BLaER1 (cell line): ENCODE measurements at regions not wholly inside any gene's neighbourhood (a gene's known extent, or its start where the extent isn't known, plus 50 kb on each side); places are given as distances from the start of the nearest gene placed in this dataset.

Source experiments
- H3K27ac ChIP-seq: shearing (Covaris generic); formaldehyde crosslinking; 2 replicates; pipeline ENCODE4 v1.8.1; 2022
- H3K27me3 ChIP-seq: shearing (Covaris generic); formaldehyde crosslinking; 2 replicates; pipeline ENCODE4 v1.8.1; 2022
- H3K36me3 ChIP-seq: shearing (Covaris generic); formaldehyde crosslinking; 2 replicates; pipeline ENCODE4 v1.8.1; 2022
- H3K4me1 ChIP-seq: shearing (Covaris generic); formaldehyde crosslinking; 2 replicates; pipeline ENCODE4 v1.8.1; 2022
- H3K4me2 ChIP-seq: shearing (Covaris generic); formaldehyde crosslinking; 2 replicates; pipeline ENCODE4 v1.8.1; 2022
- H3K4me3 ChIP-seq: shearing (Covaris generic); formaldehyde crosslinking; 2 replicates; pipeline ENCODE4 v1.8.1; 2022
- H3K9ac ChIP-seq: shearing (Covaris generic); formaldehyde crosslinking; 2 replicates; pipeline ENCODE4 v1.8.1; 2022
- H3K9me3 ChIP-seq: shearing (Covaris generic); formaldehyde crosslinking; 2 replicates; pipeline ENCODE4 v1.8.1; 2022
- H4K20me1 ChIP-seq: shearing (Covaris generic); formaldehyde crosslinking; 2 replicates; pipeline ENCODE4 v1.8.1; 2022
- Cebpa-rat ChIP-seq: shearing (Covaris generic); IDR thresholded peaks from 2 replicates; pipeline ENCODE4 v1.8.1; 2022

DNA sequence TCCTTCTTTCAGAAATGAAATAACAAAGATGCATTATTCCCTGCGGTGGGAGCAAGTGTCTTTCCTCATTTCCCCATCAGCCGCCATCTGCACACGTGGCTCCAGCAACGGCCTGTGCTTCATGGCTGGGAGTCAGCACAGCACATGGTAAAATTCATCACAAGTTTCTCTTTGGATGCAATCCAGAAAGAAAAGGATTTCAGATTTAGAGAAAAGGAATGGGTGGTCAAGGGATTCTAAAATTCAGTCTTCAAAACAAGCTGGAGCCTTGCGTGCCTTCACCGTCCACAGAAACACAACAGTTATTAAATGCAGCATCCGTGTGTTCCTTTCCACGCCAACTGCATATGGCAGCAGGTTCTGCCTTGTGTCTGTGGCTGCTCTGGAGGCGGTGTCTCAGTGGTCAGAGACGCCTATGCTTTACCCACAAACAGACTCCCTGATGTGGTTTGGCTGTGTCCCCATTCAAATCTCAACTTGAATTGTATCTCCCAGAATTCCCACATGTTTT is 107.6 kb downstream of the THBS2 start:
- Histone ChIP-seq H3K27me3 (no peaks in the 10 kb centered on the region), H3K36me3 (no peaks in the 10 kb centered on the region), H3K9ac (no peak overlapping the region), H3K4me3 (no peak overlapping the region), H4K20me1 (no peaks in the 10 kb centered on the region), H3K9me3 (peaks cover 15% of the 10 kb centered on the region), H3K27ac (no peak overlapping the region), H3K4me1 (peaks cover 8% of the 10 kb centered on the region; the same call in 1 of the 2 replicates), H3K4me2 (no peak overlapping the region)
- TF ChIP-seq Cebpa-rat, result no peak

DNA sequence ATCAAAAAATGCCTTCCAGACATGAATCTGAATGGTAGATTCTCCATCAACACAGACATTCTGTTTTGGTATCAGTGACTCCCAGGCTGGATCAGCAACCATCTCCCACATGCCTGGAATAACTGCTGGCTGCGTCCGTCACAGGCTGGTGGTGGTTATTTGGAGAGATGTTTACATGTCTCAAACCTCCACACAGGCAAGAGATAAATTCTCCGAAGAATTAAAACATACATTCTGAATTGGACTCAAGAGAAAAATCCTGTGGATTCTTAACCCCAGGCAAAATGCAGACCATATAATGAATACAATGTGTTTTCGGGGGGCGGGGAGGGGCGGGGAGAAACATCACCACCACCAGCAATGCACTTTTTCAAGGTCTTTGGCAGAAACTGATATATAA is 108.2 kb downstream of the THBS2 start:
- Histone ChIP-seq H3K9ac (no peak overlapping the region), H3K27ac (no peak overlapping the region), H3K9me3 (peaks cover 12% of the 10 kb centered on the region), H3K4me1 (peaks cover 8% of the 10 kb centered on the region; the same call in 1 of the 2 replicates), H3K4me3 (no peak overlapping the region), H3K4me2 (no peak overlapping the region), H4K20me1 (no peaks in the 10 kb centered on the region), H3K27me3 (no peaks in the 10 kb centered on the region), H3K36me3 (no peaks in the 10 kb centered on the region)
- no peak for TF ChIP-seq Cebpa-rat

DNA sequence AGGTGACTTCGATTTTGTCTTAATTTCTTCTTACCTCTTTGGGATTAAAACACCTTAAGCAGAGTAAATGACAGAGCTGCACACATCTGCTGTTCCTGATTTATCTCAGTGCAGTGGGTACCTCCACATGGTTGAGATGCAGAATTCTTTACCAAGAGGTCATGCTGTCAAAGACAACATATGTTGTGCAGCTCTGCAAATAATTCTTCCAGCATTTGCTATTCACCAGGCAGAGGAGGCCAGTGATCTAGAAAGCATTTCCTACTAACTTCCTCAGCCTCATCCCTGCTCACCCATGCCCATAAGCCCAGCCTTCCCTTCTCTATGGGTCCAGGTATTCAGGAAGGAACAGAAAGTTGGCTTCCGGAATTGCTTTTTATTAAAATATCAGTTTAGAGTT is 109.3 kb downstream of the THBS2 start:
- no peak for TF ChIP-seq Cebpa-rat
- H3K4me3 ChIP-seq, result no peak overlapping the region

DNA sequence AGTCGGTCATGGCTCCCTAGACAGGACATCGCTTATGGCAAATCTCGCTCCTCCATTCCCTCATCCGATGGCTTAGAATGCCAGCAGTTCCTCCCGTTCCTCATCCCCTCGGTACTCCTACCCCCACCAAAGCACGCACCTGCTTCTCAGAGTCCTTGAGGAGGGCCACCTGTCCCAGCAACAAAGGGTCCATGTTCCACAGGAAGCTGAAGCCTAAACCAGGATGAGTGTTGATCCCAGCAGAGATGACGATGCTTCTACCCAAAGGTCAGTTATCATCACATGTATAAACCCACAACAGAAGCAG is 111.2 kb downstream of the THBS2 start:
- Histone ChIP-seq H3K27ac (no peak overlapping the region), H3K4me1 (peaks cover 8% of the 10 kb centered on the region; the same call in 1 of the 2 replicates), H3K9me3 (no peaks in the 10 kb centered on the region), H3K27me3 (no peaks in the 10 kb centered on the region), H3K4me2 (peak overlapping the region; percentile 15), H3K4me3 (no peak overlapping the region), H4K20me1 (no peaks in the 10 kb centered on the region), H3K9ac (no peak overlapping the region), H3K36me3 (no peaks in the 10 kb centered on the region)
- TF ChIP-seq Cebpa-rat, result no peak

More for the DNA sequence above, 109.3 kb downstream of the THBS2 start:
- Histone ChIP-seq H3K27me3 (no peaks in the 10 kb centered on the region), H3K4me2 (no peak overlapping the region), H3K36me3 (no peaks in the 10 kb centered on the region), H3K9me3 (peaks cover 2% of the 10 kb centered on the region), H3K4me1 (peaks cover 8% of the 10 kb centered on the region; the same call in 1 of the 2 replicates), H3K27ac (no peak overlapping the region), H3K9ac (no peak overlapping the region), H4K20me1 (no peaks in the 10 kb centered on the region)

DNA sequence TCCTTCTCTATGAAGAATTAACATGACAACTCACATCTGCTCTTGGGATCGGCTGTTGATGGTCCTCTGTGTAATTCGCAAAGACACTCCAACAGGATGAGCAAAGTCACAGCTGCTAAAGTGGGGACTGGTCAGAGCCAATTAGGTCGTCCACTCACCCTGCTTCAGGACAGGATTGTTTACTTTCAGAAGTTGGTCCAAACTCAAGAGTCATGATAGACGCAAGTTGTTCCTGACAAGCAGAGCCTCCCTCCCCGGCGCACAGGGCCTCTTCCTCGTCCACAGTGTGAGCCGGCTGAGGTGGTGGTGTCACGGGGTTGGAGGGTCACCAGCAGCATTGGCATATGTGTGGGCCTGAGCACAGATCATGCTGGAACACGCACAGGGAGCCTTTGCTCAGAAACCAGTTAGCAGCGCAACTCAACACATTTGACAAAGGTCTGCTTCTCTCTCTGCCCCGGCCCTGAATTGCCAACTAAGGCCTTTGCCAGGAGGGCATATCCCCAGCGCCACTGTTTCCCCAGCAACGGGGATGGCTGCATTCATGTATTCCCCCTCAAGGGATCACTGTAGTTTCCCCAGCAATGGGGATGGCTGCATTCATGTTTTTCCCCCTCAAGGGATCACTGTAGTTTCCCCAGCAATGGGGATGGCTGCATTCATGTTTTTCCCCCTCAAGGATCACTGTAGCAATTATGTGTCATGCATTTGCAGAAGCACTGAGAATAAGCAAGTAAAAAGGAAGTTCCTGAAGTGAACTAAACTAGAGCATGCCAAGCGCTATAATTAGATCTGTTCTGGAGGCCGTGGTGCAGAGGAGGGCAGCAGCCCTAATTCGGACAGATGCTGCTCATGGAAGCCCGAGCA is 111.7 kb downstream of the THBS2 start:
- Histone ChIP-seq H3K4me3 (no peak overlapping the region), H3K36me3 (no peaks in the 10 kb centered on the region)

DNA sequence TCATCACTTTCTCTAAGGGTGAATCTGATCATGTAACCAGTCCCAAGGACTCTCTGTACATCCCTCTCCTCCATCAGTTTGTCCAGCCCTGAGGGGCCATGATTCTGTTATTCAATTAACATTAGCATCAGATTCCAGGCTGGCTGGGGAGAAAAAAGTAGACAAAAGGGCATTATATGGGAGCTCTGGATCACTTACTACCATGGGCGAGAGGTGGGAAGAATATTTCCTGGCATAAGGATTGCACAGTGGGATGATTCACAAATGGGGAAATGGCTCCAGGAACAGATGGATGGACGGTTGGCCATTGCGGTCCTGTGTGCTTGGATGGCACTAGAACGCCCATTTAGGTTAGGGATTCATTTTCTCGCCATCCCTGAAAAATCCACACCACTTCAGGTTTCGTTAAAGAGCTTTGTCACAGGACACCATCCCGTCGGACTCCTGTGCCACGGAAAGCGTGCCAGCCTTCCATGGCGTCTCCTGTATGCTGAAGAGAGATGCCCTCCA is 112.6 kb downstream of the THBS2 start:
- no peak for TF ChIP-seq Cebpa-rat
- Histone ChIP-seq H3K9ac (no peak overlapping the region), H3K4me3 (no peak overlapping the region), H3K4me1 (peaks cover 8% of the 10 kb centered on the region; the same call in 1 of the 2 replicates), H3K27me3 (no peaks in the 10 kb centered on the region), H4K20me1 (no peaks in the 10 kb centered on the region), H3K36me3 (no peaks in the 10 kb centered on the region), H3K27ac (no peak overlapping the region), H3K9me3 (no peaks in the 10 kb centered on the region), H3K4me2 (no peak overlapping the region)

More for the DNA sequence above, 111.7 kb downstream of the THBS2 start:
- Histone ChIP-seq H3K27me3 (no peaks in the 10 kb centered on the region), H3K9me3 (no peaks in the 10 kb centered on the region), H4K20me1 (no peaks in the 10 kb centered on the region), H3K9ac (no peak overlapping the region), H3K27ac (no peak overlapping the region), H3K4me2 (peak overlapping the region; percentile 15), H3K4me1 (peaks cover 8% of the 10 kb centered on the region; the same call in 1 of the 2 replicates)
- no peak for TF ChIP-seq Cebpa-rat

DNA sequence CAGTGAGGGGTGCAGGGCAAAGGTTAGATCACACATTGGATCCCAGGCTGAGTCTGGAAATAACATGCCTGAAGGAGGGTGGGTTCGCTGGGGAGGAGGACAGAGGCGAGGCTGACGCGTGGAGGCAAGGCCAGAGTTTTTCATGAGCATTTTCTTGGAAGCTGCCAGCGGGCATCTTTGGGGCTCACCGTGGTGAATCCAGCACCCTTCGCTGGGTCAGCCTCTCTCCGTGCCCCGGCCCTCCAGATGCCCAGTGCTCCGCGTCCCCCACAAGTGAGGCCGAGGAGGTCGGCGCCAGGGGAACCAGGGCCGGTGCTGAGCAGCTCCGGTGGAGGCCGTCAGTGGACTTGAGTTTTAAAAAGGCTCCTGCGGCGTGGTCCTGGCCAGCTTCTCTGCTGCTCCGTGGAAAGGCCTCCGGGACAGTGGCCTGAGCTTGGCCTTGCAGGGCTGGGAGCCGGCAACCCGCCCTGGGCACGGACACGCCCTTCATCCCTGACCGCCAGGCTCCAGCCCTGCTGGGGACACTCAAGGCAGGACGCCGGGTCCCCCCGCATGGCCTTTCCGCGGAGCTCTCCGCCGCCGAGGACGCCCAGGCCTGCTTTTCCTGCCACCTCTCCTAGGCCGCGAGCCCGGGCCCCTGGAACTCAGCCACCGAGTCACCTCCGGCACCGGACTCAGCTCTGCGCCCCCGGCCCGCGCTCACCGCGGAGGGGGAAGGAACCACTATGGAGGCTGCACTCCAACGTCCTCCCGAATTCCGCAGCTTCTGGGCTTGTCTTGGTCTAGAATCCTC is 114.3 kb downstream of the THBS2 start:
- no peak overlapping the region for H3K27ac ChIP-seq
- no peaks in the 10 kb centered on the region for H4K20me1 ChIP-seq
- TF ChIP-seq Cebpa-rat, result no peak
- no peak overlapping the region for H3K4me3 ChIP-seq
- no peak overlapping the region for H3K4me2 ChIP-seq
- no peaks in the 10 kb centered on the region for H3K36me3 ChIP-seq
- no peaks in the 10 kb centered on the region for H3K27me3 ChIP-seq
- H3K9ac ChIP-seq, result no peak overlapping the region
- H3K9me3 ChIP-seq, result no peaks in the 10 kb centered on the region
- peaks cover 8% of the 10 kb centered on the region; the same call in 1 of the 2 replicates for H3K4me1 ChIP-seq

DNA sequence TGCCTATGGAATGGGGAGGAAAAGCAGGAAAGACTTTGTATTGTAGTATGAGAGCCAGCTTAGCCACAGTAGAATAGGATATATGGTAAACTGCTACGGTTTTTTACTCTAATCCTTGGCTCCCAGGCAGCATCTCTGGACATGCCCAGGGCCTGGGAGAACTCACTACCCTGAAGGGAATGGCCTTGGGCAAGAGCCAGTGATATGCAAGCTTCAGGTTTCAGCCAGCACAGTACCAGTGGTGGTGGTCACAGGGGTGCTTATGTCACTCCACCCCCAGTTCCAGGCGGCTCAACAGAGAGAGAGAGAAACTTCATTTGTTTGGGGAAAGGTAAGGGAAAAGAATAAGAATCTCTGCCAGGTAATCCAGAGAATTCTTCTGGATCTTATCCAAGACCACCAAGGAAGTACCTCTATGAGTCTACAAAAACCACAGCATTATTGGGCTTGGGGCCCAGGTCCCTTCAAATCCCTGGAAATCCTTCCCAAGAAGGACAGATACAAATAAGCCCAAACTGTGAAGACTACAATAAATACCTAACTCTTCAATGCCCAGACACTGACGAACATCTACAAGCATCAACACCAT is 121.2 kb downstream of the THBS2 start:
- H3K4me3 ChIP-seq, result no peak overlapping the region
- H3K9ac ChIP-seq, result no peak overlapping the region
- no peak overlapping the region for H3K27ac ChIP-seq
- TF ChIP-seq Cebpa-rat, result no peak
- no peaks in the 10 kb centered on the region for H3K27me3 ChIP-seq
- H3K4me2 ChIP-seq, result no peak overlapping the region
- no peaks in the 10 kb centered on the region for H3K36me3 ChIP-seq
- no peaks in the 10 kb centered on the region for H3K4me1 ChIP-seq
- no peaks in the 10 kb centered on the region for H4K20me1 ChIP-seq
- H3K9me3 ChIP-seq, result peaks cover 6% of the 10 kb centered on the region; the same call in 1 of the 2 replicates

DNA sequence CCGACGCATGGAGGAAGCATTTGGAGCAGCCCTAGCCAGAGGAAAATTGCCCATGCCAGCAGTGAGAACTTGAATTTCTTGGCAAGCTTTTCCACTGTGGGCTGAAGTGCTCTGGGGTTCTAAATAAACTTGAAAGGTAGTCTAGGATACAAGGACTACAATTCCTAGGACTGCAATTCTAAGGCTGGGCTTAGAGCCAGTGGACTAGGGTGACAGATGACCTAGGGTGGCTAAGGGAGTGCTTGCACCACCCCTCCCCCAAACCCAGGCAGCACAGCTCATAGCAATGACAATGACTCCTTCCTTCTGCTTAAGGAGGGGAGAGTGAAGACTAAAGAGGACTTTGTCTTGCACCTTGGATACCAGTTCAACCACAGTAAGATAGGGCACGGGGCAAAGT is 122.3 kb downstream of the THBS2 start:
- Histone ChIP-seq H3K27me3 (no peaks in the 10 kb centered on the region), H3K4me3 (no peak overlapping the region), H3K9me3 (peaks cover 6% of the 10 kb centered on the region; the same call in 1 of the 2 replicates), H3K27ac (no peak overlapping the region), H3K36me3 (no peaks in the 10 kb centered on the region), H3K9ac (no peak overlapping the region), H4K20me1 (no peaks in the 10 kb centered on the region), H3K4me2 (no peak overlapping the region), H3K4me1 (no peaks in the 10 kb centered on the region)
- no peak for TF ChIP-seq Cebpa-rat
